Neural cell (in vitro differentiated cells): ENCODE measurements at regions not wholly inside any gene's neighbourhood (a gene's known extent, or its start where the extent isn't known, plus 50 kb on each side); places are given as distances from the start of the nearest gene placed in this dataset.

ENCODE experiments used
- EP300 ChIP-seq: fragments of 450-650 bp; conservative IDR thresholded peaks from 2 replicates; pipeline ENCODE4 v1.6.1; 2014; ENCODE audit warnings: antibody characterized with exemption, mild to moderate bottlenecking, moderate library complexity; ENCODE audit not compliant: poor library complexity, severe bottlenecking
- POLR2AphosphoS5 ChIP-seq: IDR thresholded peaks from 2 replicates; pipeline ENCODE4 v1.6.1; 2012
- SMC3 ChIP-seq: fragments of 450-650 bp; conservative IDR thresholded peaks from 2 replicates; pipeline ENCODE4 v1.6.1; 2014; ENCODE audit warnings: antibody characterized with exemption, mild to moderate bottlenecking, moderate library complexity; ENCODE audit not compliant: poor library complexity
- TF ChIP-seq, protein P1 (sequence below): IDR thresholded peaks from 2 replicates; pipeline ENCODE4 v1.6.1; 2012; ENCODE audit warnings: borderline replicate concordance
- TF ChIP-seq, protein P2 (sequence below): fragments of 450-650 bp; IDR thresholded peaks from 2 replicates; pipeline ENCODE4 v1.5.1; 2014; ENCODE audit warnings: antibody characterized with exemption, mild to moderate bottlenecking, moderate library complexity; ENCODE audit not compliant: poor library complexity, severe bottlenecking

DNA sequence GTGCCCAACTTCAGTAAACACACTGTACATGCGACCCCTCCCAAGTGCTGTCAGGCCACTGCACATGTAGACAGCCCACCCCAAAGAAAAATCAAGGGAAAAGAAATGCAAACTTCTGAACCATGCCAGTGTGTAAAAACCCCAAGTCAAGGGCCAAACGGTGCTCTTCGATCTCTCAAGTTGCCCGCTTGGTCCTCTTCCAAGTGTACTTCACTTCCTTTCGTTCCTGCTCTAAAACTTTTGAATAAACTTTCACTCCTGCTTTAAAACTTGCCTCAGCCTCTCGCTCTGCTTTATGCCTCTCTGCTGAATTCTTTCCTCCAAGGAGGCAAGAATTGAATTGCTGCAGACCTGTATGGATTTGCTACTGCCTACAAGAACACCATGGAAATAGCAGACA lies 600.7 kb downstream of the KCTD12 start:
- TF ChIP-seq, protein P1, sequence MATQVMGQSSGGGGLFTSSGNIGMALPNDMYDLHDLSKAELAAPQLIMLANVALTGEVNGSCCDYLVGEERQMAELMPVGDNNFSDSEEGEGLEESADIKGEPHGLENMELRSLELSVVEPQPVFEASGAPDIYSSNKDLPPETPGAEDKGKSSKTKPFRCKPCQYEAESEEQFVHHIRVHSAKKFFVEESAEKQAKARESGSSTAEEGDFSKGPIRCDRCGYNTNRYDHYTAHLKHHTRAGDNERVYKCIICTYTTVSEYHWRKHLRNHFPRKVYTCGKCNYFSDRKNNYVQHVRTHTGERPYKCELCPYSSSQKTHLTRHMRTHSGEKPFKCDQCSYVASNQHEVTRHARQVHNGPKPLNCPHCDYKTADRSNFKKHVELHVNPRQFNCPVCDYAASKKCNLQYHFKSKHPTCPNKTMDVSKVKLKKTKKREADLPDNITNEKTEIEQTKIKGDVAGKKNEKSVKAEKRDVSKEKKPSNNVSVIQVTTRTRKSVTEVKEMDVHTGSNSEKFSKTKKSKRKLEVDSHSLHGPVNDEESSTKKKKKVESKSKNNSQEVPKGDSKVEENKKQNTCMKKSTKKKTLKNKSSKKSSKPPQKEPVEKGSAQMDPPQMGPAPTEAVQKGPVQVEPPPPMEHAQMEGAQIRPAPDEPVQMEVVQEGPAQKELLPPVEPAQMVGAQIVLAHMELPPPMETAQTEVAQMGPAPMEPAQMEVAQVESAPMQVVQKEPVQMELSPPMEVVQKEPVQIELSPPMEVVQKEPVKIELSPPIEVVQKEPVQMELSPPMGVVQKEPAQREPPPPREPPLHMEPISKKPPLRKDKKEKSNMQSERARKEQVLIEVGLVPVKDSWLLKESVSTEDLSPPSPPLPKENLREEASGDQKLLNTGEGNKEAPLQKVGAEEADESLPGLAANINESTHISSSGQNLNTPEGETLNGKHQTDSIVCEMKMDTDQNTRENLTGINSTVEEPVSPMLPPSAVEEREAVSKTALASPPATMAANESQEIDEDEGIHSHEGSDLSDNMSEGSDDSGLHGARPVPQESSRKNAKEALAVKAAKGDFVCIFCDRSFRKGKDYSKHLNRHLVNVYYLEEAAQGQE, result no peak
- TF ChIP-seq, protein P2, sequence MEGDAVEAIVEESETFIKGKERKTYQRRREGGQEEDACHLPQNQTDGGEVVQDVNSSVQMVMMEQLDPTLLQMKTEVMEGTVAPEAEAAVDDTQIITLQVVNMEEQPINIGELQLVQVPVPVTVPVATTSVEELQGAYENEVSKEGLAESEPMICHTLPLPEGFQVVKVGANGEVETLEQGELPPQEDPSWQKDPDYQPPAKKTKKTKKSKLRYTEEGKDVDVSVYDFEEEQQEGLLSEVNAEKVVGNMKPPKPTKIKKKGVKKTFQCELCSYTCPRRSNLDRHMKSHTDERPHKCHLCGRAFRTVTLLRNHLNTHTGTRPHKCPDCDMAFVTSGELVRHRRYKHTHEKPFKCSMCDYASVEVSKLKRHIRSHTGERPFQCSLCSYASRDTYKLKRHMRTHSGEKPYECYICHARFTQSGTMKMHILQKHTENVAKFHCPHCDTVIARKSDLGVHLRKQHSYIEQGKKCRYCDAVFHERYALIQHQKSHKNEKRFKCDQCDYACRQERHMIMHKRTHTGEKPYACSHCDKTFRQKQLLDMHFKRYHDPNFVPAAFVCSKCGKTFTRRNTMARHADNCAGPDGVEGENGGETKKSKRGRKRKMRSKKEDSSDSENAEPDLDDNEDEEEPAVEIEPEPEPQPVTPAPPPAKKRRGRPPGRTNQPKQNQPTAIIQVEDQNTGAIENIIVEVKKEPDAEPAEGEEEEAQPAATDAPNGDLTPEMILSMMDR, result no peak
- TF ChIP-seq SMC3, result no peak
- no peak for TF ChIP-seq POLR2AphosphoS5
- TF ChIP-seq EP300, result no peak
